HCT116 (cell line): ENCODE measurements at regions not wholly inside any gene's neighbourhood (a gene's known extent, or its start where the extent isn't known, plus 50 kb on each side); places are given as distances from the start of the nearest gene placed in this dataset.

Experiments
- CEBPB ChIP-seq: IDR thresholded peaks from 2 replicates; pipeline ENCODE4 v1.6.1; 2012; ENCODE audit warnings: low read depth
- EGR1 ChIP-seq: IDR thresholded peaks from 2 replicates; pipeline ENCODE4 v1.6.1; 2012; ENCODE audit warnings: low read depth
- EZH2 ChIP-seq: fragments of 200-600 bp; sonication (generic); IDR thresholded peaks from 2 replicates; pipeline ENCODE4 v1.6.1; 2017; ENCODE audit warnings: antibody characterized with exemption, mixed run types
- JUND ChIP-seq: IDR thresholded peaks from 2 replicates; pipeline ENCODE4 v1.6.1; 2012
- POLR2A ChIP-seq: IDR thresholded peaks from 2 replicates; pipeline ENCODE4 v1.7.0; 2011; ENCODE audit warnings: borderline replicate concordance; ENCODE audit not compliant: insufficient read depth, insufficient read length; ENCODE audit errors: extremely low read depth
- POLR2AphosphoS5 ChIP-seq: IDR thresholded peaks from 2 replicates; pipeline ENCODE4 v1.6.1; 2011; ENCODE audit warnings: mild to moderate bottlenecking, low read depth, low read length, moderate library complexity
- RAD21 ChIP-seq: IDR thresholded peaks from 2 replicates; pipeline ENCODE4 v1.6.1; 2012; ENCODE audit warnings: low read depth, mild to moderate bottlenecking
- SIN3A ChIP-seq: IDR thresholded peaks from 2 replicates; pipeline ENCODE4 v1.6.1; 2012; ENCODE audit warnings: low read depth
- SP1 ChIP-seq: IDR thresholded peaks from 2 replicates; pipeline ENCODE4 v1.6.1; 2012; ENCODE audit warnings: low read depth
- YY1 ChIP-seq: IDR thresholded peaks from 2 replicates; pipeline ENCODE4 v1.6.1; 2011; ENCODE audit warnings: low read length, low read depth, moderate library complexity, mild to moderate bottlenecking; ENCODE audit not compliant: insufficient replicate concordance; ENCODE audit errors: extremely low read depth
- ZNF274 ChIP-seq: fragments of 200-500 bp; sonication (Bioruptor generic); IDR thresholded peaks from 2 replicates; pipeline ENCODE4 v1.6.1; 2014; ENCODE audit warnings: mild to moderate bottlenecking, low read depth, low read length, inconsistent platforms
- TF ChIP-seq, protein P1 (sequence below), 3 experiments: fragments of 200-600 bp in 1 of 3; sonication (generic) in 1 of 3; IDR thresholded peaks in 2 of 3; conservative IDR thresholded peaks in 1 of 3; 2 replicates each; pipeline ENCODE4 v1.5.1; 2012 to 2017; ENCODE audit warnings: low read depth in 2 of 3, low read length in 2 of 3, antibody characterized with exemption in 1 of 3, borderline replicate concordance in 1 of 3, control low read depth in 1 of 3, mild to moderate bottlenecking in 1 of 3, mixed read lengths in 1 of 3, mixed run types in 1 of 3, moderate library complexity in 1 of 3; ENCODE audit not compliant: insufficient read depth in 1 of 3
- TF ChIP-seq, protein P2 (sequence below): IDR thresholded peaks from 2 replicates; pipeline ENCODE4 v1.6.1; 2011; ENCODE audit warnings: mild to moderate bottlenecking, low read length, moderate library complexity; ENCODE audit not compliant: insufficient replicate concordance; ENCODE audit errors: extremely low read depth
- TF ChIP-seq, protein P3 (sequence below): IDR thresholded peaks from 2 replicates; pipeline ENCODE4 v1.6.1; 2012

DNA sequence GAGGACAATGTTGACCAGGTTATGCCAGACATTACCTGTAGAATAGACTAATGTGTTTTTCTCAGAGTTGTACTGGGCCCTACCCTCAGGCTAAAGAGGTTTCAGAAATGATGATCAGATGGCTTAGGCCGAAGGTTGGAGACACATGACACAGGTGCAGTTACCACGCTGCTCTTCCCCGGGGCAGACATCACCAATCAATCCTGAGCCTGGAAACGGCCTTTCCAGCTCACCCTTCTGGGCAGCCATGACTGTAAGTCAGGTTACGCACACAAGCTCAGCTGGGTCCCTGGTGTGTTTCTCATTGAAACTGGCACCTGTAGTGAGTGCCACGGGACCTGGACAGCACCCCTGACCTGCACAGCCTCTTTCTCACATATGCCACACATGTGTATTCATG lies 299.3 kb downstream of the UQCRFS1 start:
- no peak for TF ChIP-seq JUND
- no peak for TF ChIP-seq EZH2
- TF ChIP-seq CEBPB, result no peak
- TF ChIP-seq, protein P1, sequence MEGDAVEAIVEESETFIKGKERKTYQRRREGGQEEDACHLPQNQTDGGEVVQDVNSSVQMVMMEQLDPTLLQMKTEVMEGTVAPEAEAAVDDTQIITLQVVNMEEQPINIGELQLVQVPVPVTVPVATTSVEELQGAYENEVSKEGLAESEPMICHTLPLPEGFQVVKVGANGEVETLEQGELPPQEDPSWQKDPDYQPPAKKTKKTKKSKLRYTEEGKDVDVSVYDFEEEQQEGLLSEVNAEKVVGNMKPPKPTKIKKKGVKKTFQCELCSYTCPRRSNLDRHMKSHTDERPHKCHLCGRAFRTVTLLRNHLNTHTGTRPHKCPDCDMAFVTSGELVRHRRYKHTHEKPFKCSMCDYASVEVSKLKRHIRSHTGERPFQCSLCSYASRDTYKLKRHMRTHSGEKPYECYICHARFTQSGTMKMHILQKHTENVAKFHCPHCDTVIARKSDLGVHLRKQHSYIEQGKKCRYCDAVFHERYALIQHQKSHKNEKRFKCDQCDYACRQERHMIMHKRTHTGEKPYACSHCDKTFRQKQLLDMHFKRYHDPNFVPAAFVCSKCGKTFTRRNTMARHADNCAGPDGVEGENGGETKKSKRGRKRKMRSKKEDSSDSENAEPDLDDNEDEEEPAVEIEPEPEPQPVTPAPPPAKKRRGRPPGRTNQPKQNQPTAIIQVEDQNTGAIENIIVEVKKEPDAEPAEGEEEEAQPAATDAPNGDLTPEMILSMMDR (IDR thresholded peaks at IDR 0.05 in 2 of 3, conservative IDR thresholded peaks at IDR 0.05 in 1 of 3; ENCODE audit: borderline replicate concordance in 1 of 3, insufficient read depth in 1 of 3, low read depth in 2 of 3, low read length in 2 of 3), result no peak
- no peak for TF ChIP-seq SIN3A
- no peak for TF ChIP-seq SP1
- TF ChIP-seq POLR2A, result no peak
- TF ChIP-seq, protein P2, sequence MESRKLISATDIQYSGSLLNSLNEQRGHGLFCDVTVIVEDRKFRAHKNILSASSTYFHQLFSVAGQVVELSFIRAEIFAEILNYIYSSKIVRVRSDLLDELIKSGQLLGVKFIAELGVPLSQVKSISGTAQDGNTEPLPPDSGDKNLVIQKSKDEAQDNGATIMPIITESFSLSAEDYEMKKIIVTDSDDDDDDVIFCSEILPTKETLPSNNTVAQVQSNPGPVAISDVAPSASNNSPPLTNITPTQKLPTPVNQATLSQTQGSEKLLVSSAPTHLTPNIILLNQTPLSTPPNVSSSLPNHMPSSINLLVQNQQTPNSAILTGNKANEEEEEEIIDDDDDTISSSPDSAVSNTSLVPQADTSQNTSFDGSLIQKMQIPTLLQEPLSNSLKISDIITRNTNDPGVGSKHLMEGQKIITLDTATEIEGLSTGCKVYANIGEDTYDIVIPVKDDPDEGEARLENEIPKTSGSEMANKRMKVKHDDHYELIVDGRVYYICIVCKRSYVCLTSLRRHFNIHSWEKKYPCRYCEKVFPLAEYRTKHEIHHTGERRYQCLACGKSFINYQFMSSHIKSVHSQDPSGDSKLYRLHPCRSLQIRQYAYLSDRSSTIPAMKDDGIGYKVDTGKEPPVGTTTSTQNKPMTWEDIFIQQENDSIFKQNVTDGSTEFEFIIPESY, result no peak
- TF ChIP-seq, protein P3, sequence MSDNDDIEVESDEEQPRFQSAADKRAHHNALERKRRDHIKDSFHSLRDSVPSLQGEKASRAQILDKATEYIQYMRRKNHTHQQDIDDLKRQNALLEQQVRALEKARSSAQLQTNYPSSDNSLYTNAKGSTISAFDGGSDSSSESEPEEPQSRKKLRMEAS, result no peak
- no peak for TF ChIP-seq YY1
- TF ChIP-seq POLR2AphosphoS5, result no peak
- no peak for TF ChIP-seq ZNF274
- no peak for TF ChIP-seq RAD21
- no peak for TF ChIP-seq EGR1
